DND-41 (cell line): ENCODE measurements at regions not wholly inside any gene's neighbourhood (a gene's known extent, or its start where the extent isn't known, plus 50 kb on each side); places are given as distances from the start of the nearest gene placed in this dataset.
A peak's percentile ranks its signal among the peaks of the same experiment; 100 is the strongest.
"Not testable (repeated sequence)": the region's sequence is repeated elsewhere in the genome, so short reads cannot be mapped to it uniquely, and the experiment has no call there.

Experiments used
- ATAC-seq: fragments of 200-7000 bp; cut with Tn5 transposase; 3 replicates; pipeline ENCODE4 v1.9.1; 2021; ENCODE audit warnings: low read depth; ENCODE audit not compliant: insufficient read depth
- DNase-seq: peaks from one replicate; pipeline ENCODE4 v3.0.0-alpha.2; 2020
- H2AFZ ChIP-seq: 2 replicates; pipeline ENCODE4 v1.6.0; 2012; ENCODE audit warnings: low read depth, low read length
- H3K27ac ChIP-seq: 2 replicates; pipeline ENCODE4 v1.5.1; 2012; ENCODE audit warnings: low read length, inconsistent platforms
- H3K27me3 ChIP-seq: fragments of 200-600 bp; sonication (generic); 2 replicates; pipeline ENCODE4 v1.6.0; 2012; ENCODE audit warnings: low read length, mild to moderate bottlenecking, inconsistent platforms; ENCODE audit not compliant: insufficient read depth, poor library complexity
- H3K36me3 ChIP-seq: 2 replicates; pipeline ENCODE4 v1.5.1; 2012; ENCODE audit warnings: low read length, inconsistent platforms; ENCODE audit not compliant: insufficient read depth
- H3K4me1 ChIP-seq: 2 replicates; pipeline ENCODE4 v1.5.1; 2012; ENCODE audit warnings: mild to moderate bottlenecking, low read length; ENCODE audit not compliant: insufficient read depth
- H3K4me2 ChIP-seq: 2 replicates; pipeline ENCODE4 v1.6.0; 2012; ENCODE audit warnings: mild to moderate bottlenecking, moderate library complexity, low read length, inconsistent platforms; ENCODE audit not compliant: insufficient read depth
- H3K4me3 ChIP-seq, 2 experiments: fragments of 200-600 bp in 1 of 2; shearing (Covaris generic) in 1 of 2; 2 replicates each; pipeline ENCODE4 v1.5.1; 2012 to 2016; ENCODE audit warnings: inconsistent platforms in 2 of 2, low read length in 2 of 2, mild to moderate bottlenecking in 2 of 2, low read depth in 1 of 2, moderate library complexity in 1 of 2
- H3K79me2 ChIP-seq: 2 replicates; pipeline ENCODE4 v1.6.0; 2012; ENCODE audit warnings: low read length, inconsistent platforms; ENCODE audit not compliant: insufficient read depth
- H3K9ac ChIP-seq: 2 replicates; pipeline ENCODE4 v1.6.0; 2012; ENCODE audit warnings: low read depth, mild to moderate bottlenecking, inconsistent platforms, low read length, moderate library complexity
- H3K9me3 ChIP-seq: 2 replicates; pipeline ENCODE4 v1.5.1; 2012; ENCODE audit warnings: low read length, moderate library complexity, mild to moderate bottlenecking, inconsistent platforms; ENCODE audit not compliant: insufficient read depth, severe bottlenecking
- H4K20me1 ChIP-seq: 2 replicates; pipeline ENCODE4 v1.6.0; 2012; ENCODE audit warnings: low read length; ENCODE audit not compliant: insufficient read depth
- CTCF ChIP-seq: IDR thresholded peaks from 2 replicates; pipeline ENCODE4 v1.5.1; 2012; ENCODE audit warnings: borderline replicate concordance, low read length, moderate library complexity, mild to moderate bottlenecking; ENCODE audit not compliant: poor library complexity, severe bottlenecking; ENCODE audit errors: extremely low read depth
- EZH2 ChIP-seq: IDR thresholded peaks from 3 replicates; pipeline ENCODE4 v1.6.1; 2012; ENCODE audit warnings: borderline replicate concordance, low read depth, mild to moderate bottlenecking, moderate library complexity, low read length, inconsistent platforms; ENCODE audit not compliant: severe bottlenecking

DNA sequence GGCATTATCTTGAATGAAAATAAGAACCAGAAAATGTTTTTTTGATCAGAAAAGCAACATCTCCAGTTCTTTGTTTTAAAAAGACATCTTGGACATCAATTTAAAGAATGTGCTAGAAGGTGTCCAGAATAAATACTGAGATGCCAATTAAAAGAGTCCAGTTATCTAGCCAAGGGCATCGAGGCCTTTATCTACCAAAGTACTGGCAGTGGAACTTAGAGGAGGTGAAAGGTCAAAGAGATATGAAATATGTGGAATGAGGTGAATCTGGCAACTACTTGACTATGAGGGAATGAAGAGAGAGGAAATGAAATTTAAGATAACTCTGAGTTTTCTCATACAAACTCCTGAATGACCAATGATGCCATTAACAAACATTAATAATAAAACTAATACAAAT, 154.3 kb upstream of the GNAI1 start:
- ATAC-seq (no peak), DNase-seq (no peak)
- no peak overlapping the region for H3K27ac ChIP-seq
- H3K9me3 ChIP-seq, result no peaks in the 10 kb centered on the region
- no peak overlapping the region for H3K9ac ChIP-seq
- no peaks in the 10 kb centered on the region for H4K20me1 ChIP-seq
- no peak for TF ChIP-seq EZH2
- no peak for TF ChIP-seq CTCF
- H3K4me3 ChIP-seq, result no peak overlapping the region
- no peak overlapping the region for H3K4me2 ChIP-seq
- no peaks in the 10 kb centered on the region for H3K27me3 ChIP-seq
- H3K4me1 ChIP-seq, result peaks cover 10% of the 10 kb centered on the region
- H2AFZ ChIP-seq, result no peak overlapping the region
- H3K79me2 ChIP-seq, result no peaks in the 10 kb centered on the region
- no peaks in the 10 kb centered on the region for H3K36me3 ChIP-seq

DNA sequence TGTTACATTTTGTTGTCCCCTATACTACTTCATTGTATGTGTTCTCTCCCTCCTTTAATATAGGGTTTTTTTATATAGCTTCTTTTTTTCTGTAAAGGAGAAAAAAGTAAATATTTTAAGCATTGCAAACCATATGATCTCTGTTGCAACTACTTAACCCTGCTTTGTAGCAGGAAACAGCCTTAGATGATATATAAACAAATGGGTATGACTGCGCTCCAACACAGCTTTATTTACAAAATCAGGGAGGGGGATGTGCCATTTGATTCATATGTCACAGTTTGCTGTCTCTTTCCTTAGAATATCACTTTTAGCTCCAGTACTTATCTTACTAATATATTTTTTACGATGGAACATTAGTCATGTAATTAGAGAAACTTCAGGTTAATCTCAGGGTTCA, 155.2 kb upstream of the GNAI1 start:
- H3K4me1 ChIP-seq, result peaks cover 10% of the 10 kb centered on the region
- no peaks in the 10 kb centered on the region for H3K79me2 ChIP-seq
- TF ChIP-seq CTCF (no peak), EZH2 (no peak)
- H3K36me3 ChIP-seq, result no peaks in the 10 kb centered on the region
- no peak overlapping the region for H2AFZ ChIP-seq
- no peaks in the 10 kb centered on the region for H3K9me3 ChIP-seq
- H3K9ac ChIP-seq, result no peak overlapping the region
- no peaks in the 10 kb centered on the region for H4K20me1 ChIP-seq
- no peaks in the 10 kb centered on the region for H3K27me3 ChIP-seq
- no peak overlapping the region for H3K4me2 ChIP-seq
- no peak overlapping the region for H3K27ac ChIP-seq
- DNase-seq (no peak), ATAC-seq (no peak)
- no peak overlapping the region for H3K4me3 ChIP-seq

GRCh38 chr7:79977481-79977880, 157.2 kb upstream of the GNAI1 start:
- no peak overlapping the region for H3K4me2 ChIP-seq
- no peak for ATAC-seq
- no peak for TF ChIP-seq EZH2
- peaks cover 10% of the 10 kb centered on the region for H3K4me1 ChIP-seq
- no peak overlapping the region for H3K4me3 ChIP-seq
- no peak overlapping the region for H3K27ac ChIP-seq
- H4K20me1 ChIP-seq, result no peaks in the 10 kb centered on the region
- H3K79me2 ChIP-seq, result no peaks in the 10 kb centered on the region
- no peak overlapping the region for H3K9ac ChIP-seq
- H3K27me3 ChIP-seq, result no peaks in the 10 kb centered on the region
- no peak for DNase-seq
- H2AFZ ChIP-seq, result no peak overlapping the region
- H3K9me3 ChIP-seq, result no peaks in the 10 kb centered on the region
- no peaks in the 10 kb centered on the region for H3K36me3 ChIP-seq

DNA sequence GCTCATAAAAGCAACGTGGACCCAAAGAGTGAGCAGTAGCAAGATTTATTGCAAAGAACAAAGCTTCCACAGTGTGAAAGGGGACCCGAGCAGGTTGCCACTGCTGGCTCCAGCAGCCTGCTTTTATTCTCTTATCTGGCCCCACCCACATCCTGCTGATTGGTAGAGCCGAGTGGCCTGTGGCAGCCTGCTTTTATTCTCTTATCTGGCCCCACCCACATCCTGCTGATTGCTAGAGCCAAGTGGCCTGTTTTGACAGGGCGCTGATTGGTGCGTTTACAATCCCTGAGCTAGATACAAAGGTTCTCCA, 158.0 kb upstream of the GNAI1 start:
- not testable (repeated sequence) for H3K4me2 ChIP-seq, H3K9me3 ChIP-seq, H3K9ac ChIP-seq, H4K20me1 ChIP-seq, H3K36me3 ChIP-seq, H3K27me3 ChIP-seq, H3K4me3 ChIP-seq, H3K27ac ChIP-seq, H3K79me2 ChIP-seq
- DNase-seq (peak; percentile 67), ATAC-seq (peak; percentile 75)
- peaks cover 10% of the 10 kb centered on the region for H3K4me1 ChIP-seq
- 0 out of 2 replicates have a peak overlapping the region, but pooled peaks have one; percentile 52 for H2AFZ ChIP-seq

DNA sequence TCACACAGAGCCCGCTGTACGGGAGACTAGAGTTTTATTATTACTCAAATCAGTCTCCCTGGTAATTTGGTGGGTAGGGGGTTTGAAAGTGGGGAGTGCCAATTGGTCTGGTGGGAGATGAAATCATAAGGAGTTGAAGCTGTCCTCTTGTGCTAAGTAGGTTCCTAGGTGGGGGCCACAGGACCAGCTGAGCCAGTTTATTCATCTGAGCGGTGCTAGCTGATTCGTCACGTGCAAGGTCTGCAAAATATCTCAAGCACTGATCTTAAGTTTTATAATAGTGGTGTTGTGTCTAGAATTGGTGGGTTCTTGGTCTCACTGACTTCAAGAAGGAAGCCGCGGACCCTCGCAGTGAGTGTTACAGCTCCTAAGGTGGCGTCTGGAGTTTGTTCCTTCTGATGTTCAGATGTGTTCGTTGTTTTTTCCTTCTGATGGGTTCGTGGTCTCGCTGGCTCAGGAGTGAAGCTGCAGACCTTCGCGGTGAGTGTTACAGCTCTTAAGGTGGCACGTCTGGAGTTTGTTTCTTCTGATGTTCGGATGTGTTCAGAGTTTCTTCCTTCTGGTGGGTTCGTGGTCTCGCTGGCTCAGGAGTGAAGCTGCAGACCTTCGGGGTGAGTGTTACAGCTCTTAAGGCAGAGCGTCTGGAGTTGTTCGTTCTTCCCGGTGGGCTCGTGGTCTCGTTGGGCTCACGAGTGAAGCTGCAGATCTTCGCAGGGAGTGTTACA, 158.5 kb upstream of the GNAI1 start:
- not testable (repeated sequence) for H3K9me3 ChIP-seq, H3K36me3 ChIP-seq, H4K20me1 ChIP-seq, H3K9ac ChIP-seq, H3K27me3 ChIP-seq, H3K4me2 ChIP-seq, H3K4me3 ChIP-seq, H3K79me2 ChIP-seq
- ATAC-seq (peak; percentile 81), DNase-seq (peak; percentile 58)
- peak overlapping the region; percentile 52; the same call in 1 of the 2 replicates for H2AFZ ChIP-seq
- peak overlapping the region; percentile 54 for H3K27ac ChIP-seq
- peaks cover 10% of the 10 kb centered on the region for H3K4me1 ChIP-seq
